Ovary (tissue), 3 donors: ENCODE measurements at regions not wholly inside any gene's neighbourhood (a gene's known extent, or its start where the extent isn't known, plus 50 kb on each side); places are given as distances from the start of the nearest gene placed in this dataset.

ENCODE experiments used
- EP300 ChIP-seq: sonication (generic); formaldehyde crosslinking; IDR thresholded peaks from one replicate; pipeline ENCODE4 v1.6.1; 2017; ENCODE audit warnings: antibody characterized with exemption
- POLR2A ChIP-seq: fragments of 450-650 bp; IDR thresholded peaks from one replicate; pipeline ENCODE4 v1.6.1; 2017; ENCODE audit warnings: antibody characterized with exemption, mild to moderate bottlenecking, moderate library complexity
- TF ChIP-seq, protein P1 (sequence below), 3 donors: fragments of 450-650 bp in 2 of 3; fragments of 200-600 bp in 1 of 3; IDR thresholded peaks; one replicate each; pipeline versions ENCODE4 v1.5.1 to v1.8.0; 2016 to 2022; ENCODE audit warnings: antibody characterized with exemption in 3 of 3, mild to moderate bottlenecking in 1 of 3
- donor health status: DM: no; HTN: no; CAD: no.

DNA sequence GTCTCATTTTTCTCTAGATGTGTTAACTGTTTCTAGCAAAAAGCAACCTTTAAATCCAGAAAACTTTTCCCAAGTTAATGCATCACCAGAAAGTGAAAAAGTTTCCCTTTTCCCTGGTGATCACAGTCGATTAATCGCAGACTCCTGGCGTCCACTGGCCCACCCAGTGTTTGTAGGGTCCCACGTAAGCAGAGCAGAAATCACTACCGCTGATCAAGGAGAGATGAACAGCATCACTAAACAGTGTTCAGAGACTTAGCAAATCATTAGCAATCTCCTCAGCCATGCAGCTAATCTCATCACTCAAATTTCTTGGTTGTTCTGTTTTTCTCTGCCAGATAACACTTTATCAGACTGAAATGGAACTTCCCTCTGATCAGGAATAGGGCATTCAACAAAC lies 184.2 kb downstream of the EFNB2 start:
- TF ChIP-seq POLR2A, result no peak
- TF ChIP-seq, protein P1, sequence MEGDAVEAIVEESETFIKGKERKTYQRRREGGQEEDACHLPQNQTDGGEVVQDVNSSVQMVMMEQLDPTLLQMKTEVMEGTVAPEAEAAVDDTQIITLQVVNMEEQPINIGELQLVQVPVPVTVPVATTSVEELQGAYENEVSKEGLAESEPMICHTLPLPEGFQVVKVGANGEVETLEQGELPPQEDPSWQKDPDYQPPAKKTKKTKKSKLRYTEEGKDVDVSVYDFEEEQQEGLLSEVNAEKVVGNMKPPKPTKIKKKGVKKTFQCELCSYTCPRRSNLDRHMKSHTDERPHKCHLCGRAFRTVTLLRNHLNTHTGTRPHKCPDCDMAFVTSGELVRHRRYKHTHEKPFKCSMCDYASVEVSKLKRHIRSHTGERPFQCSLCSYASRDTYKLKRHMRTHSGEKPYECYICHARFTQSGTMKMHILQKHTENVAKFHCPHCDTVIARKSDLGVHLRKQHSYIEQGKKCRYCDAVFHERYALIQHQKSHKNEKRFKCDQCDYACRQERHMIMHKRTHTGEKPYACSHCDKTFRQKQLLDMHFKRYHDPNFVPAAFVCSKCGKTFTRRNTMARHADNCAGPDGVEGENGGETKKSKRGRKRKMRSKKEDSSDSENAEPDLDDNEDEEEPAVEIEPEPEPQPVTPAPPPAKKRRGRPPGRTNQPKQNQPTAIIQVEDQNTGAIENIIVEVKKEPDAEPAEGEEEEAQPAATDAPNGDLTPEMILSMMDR (IDR thresholded peaks at IDR 0.05), result no peak
- no peak for TF ChIP-seq EP300
